D721Med (cell line): ENCODE measurements at regions not wholly inside any gene's neighbourhood (a gene's known extent, or its start where the extent isn't known, plus 50 kb on each side); places are given as distances from the start of the nearest gene placed in this dataset.
"Not testable (repeated sequence)": the region's sequence is repeated elsewhere in the genome, so short reads cannot be mapped to it uniquely, and the experiment has no call there.

ENCODE experiments used
- DNase-seq: peaks from one replicate; pipeline ENCODE4 v3.0.0; 2011; ENCODE audit warnings: low spot score; ENCODE audit not compliant: insufficient read length
- FAIRE-seq: peaks from 2 replicates; lab custom pipeline; 2011; peaks lifted over from hg19 to GRCh38; lab: Jason Lieb, UNC
- CTCF ChIP-seq: IDR thresholded peaks from 2 replicates; pipeline ENCODE4 v1.5.1; 2012; ENCODE audit warnings: mild to moderate bottlenecking, control low read depth; ENCODE audit not compliant: insufficient read depth; ENCODE audit errors: missing control alignments

DNA sequence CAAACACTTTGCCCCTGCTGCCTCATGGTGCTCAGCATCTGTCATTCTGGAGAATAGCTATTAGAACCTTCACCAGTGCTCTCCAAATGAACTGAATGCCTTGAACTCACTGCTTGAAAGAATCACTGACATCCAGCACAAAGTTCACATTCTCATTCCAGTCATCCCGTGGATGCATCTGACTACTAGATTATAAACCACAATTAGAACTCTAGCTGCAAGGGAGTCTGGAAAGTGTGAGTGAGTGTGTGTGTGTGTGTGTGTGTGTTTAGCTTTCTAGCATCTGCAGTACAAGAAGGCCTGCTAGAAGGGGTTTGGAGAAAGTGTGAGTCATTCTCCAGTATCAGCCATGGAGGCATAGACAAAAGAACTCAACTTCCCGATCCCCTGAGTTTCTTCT lies 71.3 kb upstream of the DYNLT3 start:
- FAIRE-seq, result no peak
- TF ChIP-seq CTCF, result no peak
- DNase-seq, result no peak

GRCh38 chrX:37921758-37922157 lies 74.4 kb upstream of the DYNLT3 start:
- no peak for FAIRE-seq
- DNase-seq, result no peak

DNA sequence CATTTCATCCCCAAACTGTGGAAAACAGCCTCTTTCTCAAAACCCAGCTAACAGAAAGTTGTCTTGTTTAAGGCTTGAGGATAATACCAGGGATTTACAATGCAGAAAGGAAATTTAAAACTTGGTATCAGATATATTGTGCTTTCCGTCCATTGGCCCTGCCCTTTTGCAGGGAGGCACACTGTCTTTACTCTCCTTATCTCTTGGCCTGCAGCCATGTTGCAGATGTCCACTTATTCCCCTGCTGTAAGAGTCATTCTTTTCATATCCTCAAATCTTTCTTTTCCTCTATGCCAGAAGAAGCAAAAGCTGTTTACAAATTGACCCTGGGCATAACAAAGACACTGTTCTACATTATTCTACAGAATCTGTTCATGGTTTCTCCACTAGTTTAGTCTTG lies 75.6 kb upstream of the DYNLT3 start:
- no peak for DNase-seq
- FAIRE-seq, result no peak
- no peak for TF ChIP-seq CTCF

More at GRCh38 chrX:37921758-37922157, 74.4 kb upstream of the DYNLT3 start:
- no peak for TF ChIP-seq CTCF

DNA sequence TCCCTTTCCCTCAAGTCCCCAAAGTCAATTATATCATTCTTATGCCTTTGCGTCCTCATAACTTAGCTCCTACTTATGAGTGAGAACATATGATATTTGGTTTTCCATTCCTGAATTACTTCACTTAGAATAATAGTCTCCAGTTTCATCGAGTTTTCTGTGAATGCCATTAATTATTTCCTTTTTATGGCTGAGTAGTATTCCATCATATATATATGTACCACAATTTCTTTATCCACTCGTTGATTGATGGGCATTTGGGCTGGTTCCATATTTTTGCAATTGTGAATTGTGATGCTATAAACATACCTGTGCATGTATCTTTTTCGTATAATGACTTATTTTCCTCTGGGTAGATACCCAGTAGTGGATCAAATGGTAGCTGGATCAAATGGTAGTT lies 78.4 kb upstream of the DYNLT3 start:
- not testable (repeated sequence) for DNase-seq, FAIRE-seq

GRCh38 chrX:37926700-37927099 lies 79.3 kb upstream of the DYNLT3 start:
- peak; percentile 51 for TF ChIP-seq CTCF

GRCh38 chrX:37942170-37942569 lies 64.2 kb upstream of the SYTL5 start:
- DNase-seq (no peak), FAIRE-seq (no peak)
- TF ChIP-seq CTCF, result no peak

More at GRCh38 chrX:37926700-37927099, 79.3 kb upstream of the DYNLT3 start:
- FAIRE-seq, result peak; percentile 91
- DNase-seq, result no peak

DNA sequence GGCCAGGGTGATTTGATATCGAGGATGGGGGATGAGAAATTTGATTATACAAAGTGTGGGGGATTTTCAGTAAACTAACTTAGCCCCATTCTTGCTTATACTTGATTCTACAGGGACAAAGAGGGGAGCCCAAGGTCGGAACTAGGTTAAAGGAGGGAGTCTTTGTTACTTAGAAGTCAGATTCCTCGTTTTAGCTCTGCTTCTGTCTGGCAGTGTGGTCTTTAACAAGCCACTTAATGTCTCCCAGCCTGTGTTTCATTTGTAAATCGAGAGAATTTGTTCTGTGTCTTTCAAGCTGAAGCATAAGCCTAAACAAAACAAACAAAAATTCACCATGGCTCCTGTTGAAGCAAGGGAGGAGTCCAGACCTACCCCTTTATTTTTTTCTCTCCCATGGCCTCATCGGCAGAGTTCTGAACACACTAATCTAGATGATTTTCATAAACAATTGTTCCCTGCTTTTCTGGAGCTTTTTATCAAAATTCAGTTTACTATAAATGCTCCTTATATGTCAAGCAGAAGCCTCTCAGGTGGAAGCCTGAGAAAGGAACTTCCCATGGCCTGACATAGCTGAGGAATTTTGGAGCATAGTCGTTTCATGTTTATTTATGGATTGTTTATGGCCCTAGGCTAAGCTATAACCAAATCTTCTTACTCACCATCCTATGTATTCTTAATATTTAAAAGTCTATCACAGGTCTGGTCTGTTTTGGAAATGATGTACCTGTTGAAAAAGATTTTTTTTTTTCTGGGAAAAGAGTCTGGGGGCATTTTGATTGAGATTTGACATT lies 62.6 kb upstream of the SYTL5 start:
- FAIRE-seq, result no peak
- TF ChIP-seq CTCF, result no peak
- DNase-seq, result no peak
